GDM1 (cell line): ENCODE measurements at regions not wholly inside any gene's neighbourhood (a gene's known extent, or its start where the extent isn't known, plus 50 kb on each side); places are given as distances from the start of the nearest gene placed in this dataset.
A peak's percentile ranks its signal among the peaks of the same experiment; 100 is the strongest.
"Not testable (repeated sequence)": the region's sequence is repeated elsewhere in the genome, so short reads cannot be mapped to it uniquely, and the experiment has no call there.

Source experiments
- DNase-seq: peaks from one replicate; lab custom pipeline; 2025; lab: John Stamatoyannopoulos, UW

- DNase-seq: no peak
Observed at GRCh38 chr1:111063595-111063994, 76.3 kb downstream of the DRAM2 start.

- DNase-seq: no peak
Observed at GRCh38 chr1:111062624-111063023, 77.3 kb downstream of the DRAM2 start.

GRCh38 chr1:111062081-111062480 lies 77.8 kb downstream of the DRAM2 start:
- DNase-seq: no peak

GRCh38 chr1:111054656-111055055 lies 85.2 kb downstream of the DRAM2 start:
- DNase-seq: no peak

- no peak for DNase-seq
Observed at GRCh38 chr1:111052246-111052645, 87.6 kb downstream of the DRAM2 start.

- DNase-seq: not testable (repeated sequence)
Observed at GRCh38 chr1:111048253-111048652, 84.5 kb upstream of the LRIF1 start.

- no peak for DNase-seq
Observed at GRCh38 chr1:111045033-111045722, 81.5 kb upstream of the LRIF1 start.

GRCh38 chr1:111032295-111032897 lies 68.7 kb upstream of the LRIF1 start:
- peak; percentile 19 for DNase-seq

- DNase-seq: peak; percentile 22
Observed at GRCh38 chr1:111030590-111030989, 66.9 kb upstream of the LRIF1 start.

- DNase-seq: no peak
Observed at GRCh38 chr1:111025109-111025508, 61.4 kb upstream of the LRIF1 start.

- DNase-seq: no peak
Observed at GRCh38 chr1:111015222-111015621, 51.5 kb upstream of the LRIF1 start.
